ENCODE measurements at regions not wholly inside any gene's neighbourhood (a gene's known extent, or its start where the extent isn't known, plus 50 kb on each side); places are given as distances from the start of the nearest gene placed in this dataset.
A peak's percentile ranks its signal among the peaks of the same experiment; 100 is the strongest.

DNA sequence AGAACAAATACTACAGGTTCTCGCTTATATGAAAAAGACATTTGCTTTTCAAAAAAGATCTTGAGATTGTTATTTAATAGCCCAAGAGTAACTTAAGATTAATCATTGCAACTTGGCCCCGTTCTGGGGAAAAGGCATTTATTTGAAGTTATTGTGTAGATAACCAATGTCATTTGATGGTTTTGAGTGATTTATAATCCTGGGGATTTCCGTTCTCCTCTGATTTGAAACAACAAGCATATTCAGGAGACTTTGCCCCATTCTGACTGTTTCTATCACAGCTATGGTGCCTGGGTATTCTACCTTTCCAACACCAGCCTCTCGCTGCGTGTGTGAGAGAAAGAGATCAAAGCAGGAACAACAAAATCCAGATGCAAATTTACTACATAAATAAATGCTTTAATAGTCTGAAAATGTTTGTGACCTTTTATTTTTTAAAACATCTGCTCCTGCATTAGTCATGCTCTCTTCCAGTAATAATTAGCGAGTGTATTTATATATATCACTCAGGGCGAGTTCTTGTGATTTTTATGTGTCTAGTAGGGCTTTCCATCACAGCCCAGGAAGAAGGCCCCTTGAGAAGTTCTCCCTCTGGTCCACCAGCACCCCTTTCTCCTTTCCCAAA, 197.9 kb upstream of the FOXQ1 start:
- no peak for DNase-seq

DNA sequence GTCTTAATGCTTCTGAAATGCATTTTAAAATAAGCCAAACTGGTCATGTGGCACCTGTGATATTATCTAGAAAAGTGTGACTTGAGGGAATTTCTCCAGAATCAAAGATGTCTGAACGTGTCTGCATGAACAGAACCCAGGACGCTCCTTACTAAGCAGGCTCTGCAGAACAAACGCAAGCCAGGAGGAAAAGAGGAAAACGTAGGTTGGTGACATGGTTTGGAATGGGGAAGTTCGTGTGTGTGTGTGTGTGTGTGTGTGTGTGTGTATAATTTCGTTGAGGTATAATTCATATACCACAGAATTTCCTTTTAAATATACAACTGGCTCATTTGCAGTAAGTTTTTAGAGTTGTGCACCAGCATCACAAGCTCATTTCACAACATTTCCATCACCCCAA, 200.5 kb upstream of the FOXQ1 start:
- DNase-seq, result peak; percentile 5

DNA sequence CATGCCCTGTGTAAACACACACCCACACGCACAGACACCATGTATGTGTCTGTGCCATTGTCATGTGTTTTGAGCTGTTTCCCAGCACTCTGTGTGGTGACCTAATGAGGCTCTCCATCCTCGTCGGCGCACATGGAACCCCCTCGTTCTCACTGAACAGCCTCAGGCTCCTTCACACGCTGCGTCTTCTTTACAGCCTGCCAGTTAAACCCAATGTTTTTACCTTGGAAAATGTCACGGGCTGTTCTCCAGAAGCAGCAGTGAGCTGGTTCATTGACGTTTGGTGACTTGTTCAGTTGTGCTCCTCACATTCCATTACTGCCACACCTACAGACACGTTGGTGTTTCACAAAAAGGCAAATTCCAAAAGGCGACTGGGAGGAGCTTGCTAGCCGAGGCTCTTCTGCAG, 201.0 kb upstream of the FOXQ1 start:
- no peak for DNase-seq

DNA sequence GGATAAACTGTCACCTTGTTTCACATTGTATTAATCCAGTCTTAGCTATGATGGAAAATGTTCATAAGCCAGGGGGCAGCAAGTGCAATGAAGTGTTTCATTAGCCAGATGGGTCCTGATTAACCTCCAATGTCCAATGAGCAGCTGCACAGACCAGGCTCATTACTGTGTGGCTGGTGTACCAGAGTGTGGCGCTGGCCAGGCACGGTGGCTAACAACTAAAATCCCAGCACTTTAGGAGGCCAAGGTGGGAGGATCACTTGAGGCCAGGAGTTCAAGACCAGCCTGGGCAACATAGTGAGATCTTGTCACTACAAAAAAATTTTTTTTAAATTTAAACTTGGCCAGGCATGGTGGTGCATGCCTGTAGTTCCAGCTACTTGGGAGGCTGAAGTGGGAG, 201.7 kb upstream of the FOXQ1 start:
- DNase-seq, result no peak

DNA sequence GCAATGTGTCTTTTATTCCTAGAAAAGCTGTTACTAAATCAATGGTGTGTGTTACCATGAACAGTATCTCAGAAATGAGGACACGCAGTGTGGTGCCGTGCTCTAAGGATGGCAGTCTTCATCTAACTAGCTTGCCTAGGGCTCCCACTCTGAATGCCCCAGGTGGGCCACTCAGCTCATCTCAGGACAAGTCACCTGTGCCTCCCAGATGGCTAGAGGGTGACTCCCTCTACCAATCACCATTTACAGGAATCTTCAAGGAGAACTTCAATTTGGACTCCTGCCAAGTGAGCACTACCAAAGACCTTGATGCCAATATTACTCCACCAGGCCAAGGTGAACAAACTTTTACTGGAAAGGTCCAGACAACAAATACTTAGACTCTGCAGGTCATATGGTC, 202.8 kb upstream of the FOXQ1 start:
- DNase-seq, result no peak

DNA sequence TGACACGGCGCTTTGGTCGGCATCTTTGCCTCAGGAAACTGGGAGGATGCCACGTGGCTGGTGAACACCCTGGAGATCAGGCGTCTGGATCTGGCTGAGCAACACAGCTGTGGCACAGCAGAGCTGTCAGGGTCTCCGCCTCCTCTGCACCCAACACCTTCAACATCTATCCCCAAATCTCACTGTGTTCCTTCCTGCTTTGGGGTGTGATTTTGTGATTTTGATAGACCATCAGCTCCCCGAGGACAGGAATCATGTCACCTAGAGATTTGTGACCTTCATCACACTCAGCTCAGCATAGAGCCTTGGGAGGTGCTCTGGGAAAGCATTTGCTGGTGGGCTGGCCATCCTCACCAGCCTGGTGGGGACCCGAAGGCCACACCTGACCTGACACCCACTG, 203.7 kb upstream of the FOXQ1 start:
- DNase-seq, result no peak

DNA sequence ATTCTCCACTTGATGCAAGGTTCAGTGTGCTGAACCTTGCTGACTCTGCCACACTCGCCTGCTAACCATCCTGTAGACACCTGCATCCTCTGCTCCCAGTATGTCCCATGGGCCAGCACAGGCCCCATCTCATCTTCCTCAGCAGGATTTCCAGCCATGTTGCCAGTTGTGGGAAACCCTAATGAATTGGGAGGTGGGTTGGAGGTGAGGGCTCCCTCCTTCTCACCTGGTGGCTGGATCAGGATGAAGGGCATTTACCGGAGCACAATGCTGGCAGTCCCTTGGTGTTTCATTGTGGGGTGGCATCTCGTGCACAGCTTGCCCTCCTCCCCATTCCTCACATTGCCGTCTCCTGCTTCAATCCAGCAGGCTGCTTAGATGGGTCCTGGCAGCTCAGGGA, 204.3 kb upstream of the FOXQ1 start:
- no peak for DNase-seq

DNA sequence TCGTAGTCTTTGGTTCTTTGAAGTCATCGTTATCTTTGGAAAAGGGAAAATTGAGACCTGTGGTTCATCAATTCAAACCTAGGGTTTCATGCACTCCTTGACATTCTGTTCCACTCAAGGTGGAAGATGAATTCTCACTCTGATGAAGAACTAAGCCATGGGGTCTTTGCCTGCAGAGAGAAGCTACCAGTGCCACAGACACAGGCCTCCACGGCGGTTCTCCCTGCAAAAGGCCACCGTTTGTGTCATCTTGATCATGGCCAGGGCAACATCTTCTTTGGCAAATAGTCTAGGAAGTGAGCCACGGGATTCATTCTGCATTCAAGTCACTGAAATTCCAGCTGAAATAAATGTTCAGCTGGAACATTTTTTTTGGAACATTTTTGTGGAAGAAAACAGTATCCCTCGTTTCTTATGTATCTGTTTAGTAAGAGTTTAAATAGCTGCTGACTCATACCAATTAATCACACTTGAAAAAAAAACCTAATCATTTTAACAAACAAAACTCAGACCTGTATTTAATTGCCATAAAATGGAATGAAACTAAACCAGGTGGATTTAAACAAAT, 206.0 kb upstream of the FOXQ1 start:
- no peak for DNase-seq

DNA sequence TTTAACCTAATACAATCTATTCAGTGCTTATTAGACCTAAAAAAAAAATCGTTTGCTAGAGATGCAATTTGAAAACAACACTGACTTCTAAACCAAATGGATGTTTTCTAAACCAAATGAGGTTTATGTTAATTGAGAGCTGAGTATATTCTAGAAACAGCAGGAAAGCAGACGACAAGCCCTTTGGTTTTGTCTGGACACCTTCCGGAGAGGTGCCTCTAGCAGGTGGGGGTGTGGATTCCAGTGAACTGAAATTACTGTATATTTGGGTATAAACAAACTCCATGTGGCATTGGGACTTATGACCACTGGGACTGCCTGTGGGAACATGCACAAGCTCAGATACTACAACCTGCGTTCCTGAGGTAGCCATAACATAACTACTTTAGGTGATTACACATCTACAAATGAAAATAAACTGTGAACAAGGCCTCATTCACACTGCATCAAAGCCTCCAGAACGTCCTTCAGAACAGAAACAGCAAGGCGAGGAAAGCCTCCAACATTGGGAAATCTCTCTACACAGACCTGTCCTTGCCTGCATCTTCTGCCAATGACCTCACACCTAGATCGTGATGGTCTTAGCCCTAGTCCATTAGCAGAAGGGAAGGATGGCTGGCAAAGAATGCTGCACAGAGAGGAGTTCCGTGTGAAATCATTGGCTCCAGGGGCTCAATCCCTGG, 206.8 kb upstream of the FOXQ1 start:
- no peak for DNase-seq

DNA sequence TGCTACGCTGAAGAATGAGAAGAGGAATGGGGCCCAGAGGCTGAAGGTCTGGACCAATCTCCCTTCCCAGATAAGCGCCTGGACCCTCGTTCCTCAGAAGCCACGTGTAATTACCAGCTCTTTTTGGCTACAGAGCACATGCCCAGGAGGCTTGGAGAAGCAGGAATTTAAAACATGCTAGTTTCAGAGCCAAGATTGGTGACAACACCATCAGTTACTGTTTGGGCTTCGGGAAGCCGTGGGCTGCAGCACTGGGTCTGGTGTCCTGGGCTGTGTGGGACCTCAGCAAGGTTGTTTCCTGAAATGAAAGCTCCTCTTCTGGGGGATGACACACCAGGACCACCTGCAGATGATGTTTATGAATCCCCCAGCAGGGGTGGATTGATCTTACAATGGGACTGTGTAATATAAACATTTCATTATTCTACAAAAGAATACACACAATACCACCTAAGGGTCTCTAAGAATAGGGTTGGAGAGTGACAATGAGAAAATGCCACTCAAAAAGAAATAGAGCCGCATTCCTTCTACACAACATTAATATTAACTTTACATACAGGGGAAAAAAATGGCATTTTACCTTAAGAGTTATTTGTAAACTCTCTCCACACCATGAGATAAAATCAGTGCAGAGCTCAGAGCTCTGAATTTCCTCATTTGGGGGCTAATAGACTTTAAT, 207.8 kb upstream of the FOXQ1 start:
- DNase-seq, result no peak

DNA sequence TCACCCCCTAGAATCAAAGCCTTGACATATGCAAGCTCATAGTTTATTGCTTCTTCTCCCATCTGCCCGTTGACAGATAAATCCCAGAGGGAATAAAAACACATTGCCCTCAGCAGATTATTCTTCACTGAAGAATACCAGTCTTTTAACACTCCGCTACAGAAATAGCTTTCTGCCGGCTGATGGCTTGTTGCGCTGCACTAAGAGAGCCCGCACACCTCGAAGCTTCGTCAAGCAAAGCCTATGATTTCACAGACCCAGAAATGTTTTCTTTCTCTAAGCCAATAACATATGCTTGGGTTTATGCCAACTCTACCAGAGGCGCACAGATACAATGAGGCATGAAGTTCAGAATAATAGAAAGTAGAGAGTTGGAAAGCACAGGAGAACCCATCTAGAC, 208.9 kb upstream of the FOXQ1 start:
- no peak for DNase-seq

DNA sequence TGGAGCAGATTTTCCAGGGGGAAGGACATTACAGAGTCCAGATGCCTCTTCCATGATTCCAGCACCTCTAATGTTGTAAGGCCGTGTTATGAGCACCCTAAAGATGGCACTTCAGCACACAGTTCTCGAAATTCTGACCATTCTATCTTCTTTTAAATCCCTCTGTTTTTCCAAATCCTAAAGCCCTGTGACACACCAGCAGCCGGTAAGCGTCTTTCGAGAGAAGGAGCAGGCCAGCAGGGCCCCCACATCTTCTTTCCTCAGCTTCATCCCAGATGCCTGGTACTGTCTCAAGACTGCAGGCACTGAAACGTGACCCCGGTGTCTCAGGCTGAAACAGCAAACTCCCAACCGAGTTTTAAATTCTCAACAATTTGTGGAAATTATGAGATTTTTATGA, 211.6 kb upstream of the FOXQ1 start:
- no peak for DNase-seq

DNA sequence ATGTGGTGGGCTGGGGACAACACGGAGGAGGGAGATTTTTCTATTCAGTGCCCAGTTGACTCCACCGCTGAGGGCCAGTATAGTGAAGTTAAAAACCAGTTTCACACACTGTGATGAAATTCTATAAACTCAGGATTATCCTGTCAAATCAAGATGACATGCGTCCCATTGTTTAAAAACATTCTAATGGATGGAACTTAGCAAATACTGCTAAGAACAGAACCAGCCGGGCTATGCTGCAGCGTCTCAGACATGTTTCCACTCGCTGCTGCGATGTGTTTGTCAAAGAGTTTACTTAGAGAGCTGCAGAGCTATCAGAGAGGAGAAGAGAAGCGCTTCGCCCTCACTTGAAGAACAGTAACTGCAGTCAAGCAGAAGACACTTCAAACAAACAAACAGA, 212.6 kb upstream of the FOXQ1 start:
- no peak for DNase-seq

DNA sequence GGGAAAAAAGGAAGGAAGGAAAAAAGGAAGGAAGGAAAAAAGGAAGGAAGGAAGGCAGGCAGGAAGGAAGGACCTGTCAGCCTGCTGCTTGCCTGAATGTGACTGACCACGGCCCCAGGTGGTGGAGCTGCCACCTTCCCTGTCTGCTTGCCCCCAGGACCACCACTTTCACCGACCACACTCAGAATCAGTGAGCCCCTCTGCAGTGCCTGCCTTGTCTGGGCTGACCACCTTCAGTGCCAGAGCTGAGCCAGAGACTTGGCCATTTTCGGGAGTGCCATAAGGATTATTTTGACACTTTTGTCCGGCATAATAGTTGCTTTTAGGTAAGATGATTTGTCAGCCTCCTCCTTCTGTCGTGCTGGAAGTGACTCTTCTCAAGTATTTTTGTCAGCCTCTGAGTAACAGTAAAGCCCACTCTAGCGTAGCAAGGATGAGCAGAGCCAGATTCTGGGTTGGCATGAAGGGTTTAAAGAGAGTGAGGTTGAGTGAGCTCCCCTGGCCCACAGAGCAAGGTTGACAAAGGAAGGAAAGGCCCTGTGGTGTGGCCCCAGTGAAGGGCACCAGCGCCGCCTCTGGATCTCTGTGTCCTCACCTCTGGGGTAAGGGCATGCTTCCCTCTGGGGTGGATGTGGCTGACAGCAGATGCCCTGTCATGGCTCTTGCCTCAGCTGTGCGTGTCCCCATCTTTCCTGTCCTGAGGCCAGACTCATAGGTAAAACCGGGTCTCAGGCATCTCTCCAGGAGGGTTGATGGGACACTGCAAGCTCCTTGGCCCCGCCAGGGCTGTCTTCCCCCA, 214.7 kb upstream of the FOXQ1 start:
- no peak for DNase-seq

DNA sequence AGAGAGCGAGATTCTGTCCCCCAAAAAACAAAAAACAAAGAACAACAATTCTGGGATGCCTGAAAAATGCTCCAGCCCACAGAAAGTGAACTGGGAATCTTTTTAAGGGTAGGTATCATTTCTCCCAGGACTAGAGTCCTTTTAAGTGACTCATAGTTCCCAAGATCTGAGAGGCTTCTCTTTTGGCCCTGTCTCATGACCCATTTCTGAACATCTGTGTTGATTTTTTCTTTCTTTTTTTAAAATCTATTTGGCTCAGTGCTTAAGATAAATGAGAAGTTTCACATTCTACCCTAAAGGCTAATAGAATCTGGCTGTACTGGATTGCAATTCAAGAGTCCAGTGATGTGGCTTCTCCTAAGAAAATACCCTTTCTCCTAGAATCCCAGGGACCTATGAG, 217.6 kb upstream of the FOXQ1 start:
- no peak for DNase-seq

DNA sequence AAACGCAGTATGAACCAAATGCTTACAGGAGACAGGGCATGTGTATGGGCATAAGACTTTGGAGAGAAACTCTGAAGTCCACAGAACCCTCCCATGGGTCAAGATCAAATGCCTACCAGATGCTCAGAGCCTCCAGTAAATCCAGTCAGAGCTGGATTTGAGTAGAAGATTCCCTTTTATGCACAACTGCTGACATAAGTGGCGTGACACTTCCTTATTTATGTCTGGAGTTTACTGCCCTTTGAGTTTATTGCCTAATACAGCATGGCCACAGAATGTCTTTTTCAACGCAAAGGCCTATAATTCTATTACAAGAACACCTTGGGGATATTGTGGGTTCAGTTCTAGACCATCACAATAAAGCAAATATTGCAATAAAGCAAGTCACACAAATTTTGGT, 220.0 kb upstream of the FOXQ1 start:
- no peak for DNase-seq

DNA sequence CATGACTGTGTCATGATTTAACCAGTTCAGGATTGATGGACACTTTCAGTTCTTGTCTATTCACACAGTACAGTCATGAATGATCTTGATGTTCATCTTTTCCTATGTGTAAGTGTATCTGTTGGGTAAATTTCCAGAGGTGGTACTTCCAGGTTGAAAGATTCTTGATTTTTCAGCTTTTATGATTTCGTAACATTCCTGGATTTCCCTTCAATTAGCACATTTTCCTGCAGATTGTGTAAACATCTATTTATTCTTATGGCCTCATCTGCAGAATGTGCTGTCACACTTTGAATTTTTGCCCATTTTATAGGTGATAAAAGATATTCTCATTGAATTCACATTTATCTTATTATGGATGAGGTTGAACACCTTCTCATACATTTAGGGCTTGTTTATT, 222.0 kb upstream of the FOXQ1 start:
- no peak for DNase-seq

DNA sequence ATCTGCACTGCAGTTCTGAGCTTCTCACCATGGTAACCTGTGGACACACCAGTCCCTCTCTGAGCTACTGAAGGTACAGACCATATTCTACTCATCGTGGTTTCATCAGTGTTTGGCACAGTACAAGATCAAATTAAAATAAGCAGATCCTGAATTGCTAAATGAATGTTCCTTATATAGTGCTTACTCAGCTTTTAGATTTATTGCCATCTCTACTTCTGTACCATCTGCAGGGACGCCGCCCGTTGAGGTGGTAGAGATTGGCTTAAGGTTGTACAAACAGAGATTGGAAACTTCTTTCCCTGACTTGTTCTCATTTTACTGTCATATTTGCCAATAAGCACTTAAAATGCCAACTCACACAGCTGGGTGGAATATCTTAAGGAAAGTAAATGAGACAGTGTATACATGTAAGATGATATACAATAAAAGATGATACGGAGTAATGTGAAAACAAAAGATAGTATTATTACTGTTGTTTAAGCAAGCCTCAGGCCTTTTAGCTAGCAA, 223.4 kb upstream of the FOXQ1 start:
- DNase-seq, result no peak

DNA sequence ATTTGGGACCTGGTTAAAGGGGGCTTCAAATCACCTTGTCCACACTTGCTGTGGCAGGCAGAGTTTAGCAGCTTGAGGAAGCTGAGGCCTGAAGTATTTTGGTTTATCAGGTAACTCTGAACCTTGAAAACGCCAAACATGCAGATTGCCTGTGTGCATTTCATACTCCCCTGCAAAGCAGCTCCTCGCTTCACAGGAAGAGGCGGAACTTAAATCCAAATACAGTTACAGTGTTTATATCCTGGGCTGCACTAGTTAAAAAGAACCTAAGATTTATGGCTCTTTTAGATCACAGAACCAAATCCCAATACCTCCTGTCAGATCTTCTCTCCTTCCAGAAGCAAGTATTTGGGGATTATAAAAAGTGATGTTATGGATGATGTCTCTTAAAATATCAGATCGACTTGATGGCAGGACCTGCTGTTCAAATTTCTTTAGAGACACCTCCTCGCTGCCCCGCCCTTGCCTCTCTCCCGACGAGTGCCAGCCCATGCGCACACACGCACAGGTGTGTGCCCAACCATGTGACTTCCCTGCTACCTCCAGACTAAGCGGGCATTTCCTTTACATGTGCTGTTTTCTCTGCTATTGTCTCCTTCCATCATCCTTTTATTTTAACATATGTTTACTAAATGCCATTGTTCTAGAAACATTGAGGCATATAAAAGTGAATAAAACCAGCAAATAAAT, 224.6 kb upstream of the FOXQ1 start:
- no peak for DNase-seq

DNA sequence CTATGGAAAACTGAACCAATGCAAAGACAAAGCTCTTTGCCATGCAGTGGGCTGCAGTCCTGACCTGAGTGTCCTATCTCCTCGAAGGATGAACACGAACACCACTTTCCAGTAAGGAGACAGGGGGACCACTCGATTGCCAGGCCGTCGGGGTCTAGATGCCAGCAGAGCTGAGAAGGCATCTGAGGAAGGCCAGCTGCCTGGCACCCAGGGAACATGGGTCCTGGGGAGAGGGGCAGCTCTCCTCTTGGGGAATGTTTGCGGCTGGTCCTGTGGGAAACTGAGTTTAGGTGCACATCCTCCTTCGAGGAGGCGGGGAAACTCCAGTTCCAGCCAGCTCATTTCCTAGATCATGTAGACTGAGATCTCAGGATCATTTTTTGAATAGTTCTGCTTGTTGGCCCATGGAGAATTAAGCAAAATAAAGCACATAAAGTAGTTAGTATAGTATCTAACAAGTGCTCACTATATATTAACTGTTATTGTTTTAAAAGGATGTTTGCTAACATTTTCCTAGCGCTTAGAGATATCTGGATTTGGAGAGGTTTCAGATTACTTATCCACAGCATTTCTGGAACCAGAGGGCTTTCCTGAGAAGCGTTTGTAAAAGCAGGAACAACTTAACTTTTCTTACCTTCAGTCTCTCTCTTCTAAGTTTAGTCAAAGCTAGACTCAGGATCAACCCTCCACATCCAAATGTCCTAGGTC, 225.3 kb upstream of the FOXQ1 start:
- DNase-seq, result no peak

DNA sequence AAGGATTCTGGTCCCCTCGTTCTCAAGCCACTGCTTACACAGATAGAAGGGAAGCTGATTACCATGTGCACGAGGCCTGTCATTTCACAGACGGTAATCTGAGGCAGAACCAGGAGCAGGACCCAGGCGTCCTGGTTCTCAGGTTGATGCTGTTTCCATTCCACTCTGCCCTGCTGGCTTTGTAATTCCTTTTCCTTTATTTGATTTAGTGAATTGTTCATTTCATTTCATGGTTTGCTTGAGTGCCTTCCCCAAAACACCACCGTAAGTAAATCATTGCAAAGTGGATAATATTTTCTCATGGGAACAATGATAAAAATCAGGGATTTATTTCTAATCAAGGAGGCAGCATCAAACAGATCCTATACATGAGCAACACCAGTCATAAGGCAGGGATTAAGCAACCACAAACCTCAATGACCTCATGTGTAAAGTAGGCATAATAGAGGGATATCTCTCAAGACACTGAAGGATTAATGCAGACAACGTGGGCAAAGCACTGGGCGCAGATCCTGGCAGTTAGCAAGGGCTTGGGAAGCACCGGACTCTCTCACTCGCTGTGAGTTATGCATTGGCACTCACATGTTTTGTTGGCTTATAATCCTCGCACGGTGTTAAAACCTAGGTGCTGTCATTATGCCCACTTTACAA, 229.5 kb upstream of the FOXQ1 start:
- no peak for DNase-seq
